ENCODE measurements at regions not wholly inside any gene's neighbourhood (a gene's known extent, or its start where the extent isn't known, plus 50 kb on each side); places are given as distances from the start of the nearest gene placed in this dataset.

DNA sequence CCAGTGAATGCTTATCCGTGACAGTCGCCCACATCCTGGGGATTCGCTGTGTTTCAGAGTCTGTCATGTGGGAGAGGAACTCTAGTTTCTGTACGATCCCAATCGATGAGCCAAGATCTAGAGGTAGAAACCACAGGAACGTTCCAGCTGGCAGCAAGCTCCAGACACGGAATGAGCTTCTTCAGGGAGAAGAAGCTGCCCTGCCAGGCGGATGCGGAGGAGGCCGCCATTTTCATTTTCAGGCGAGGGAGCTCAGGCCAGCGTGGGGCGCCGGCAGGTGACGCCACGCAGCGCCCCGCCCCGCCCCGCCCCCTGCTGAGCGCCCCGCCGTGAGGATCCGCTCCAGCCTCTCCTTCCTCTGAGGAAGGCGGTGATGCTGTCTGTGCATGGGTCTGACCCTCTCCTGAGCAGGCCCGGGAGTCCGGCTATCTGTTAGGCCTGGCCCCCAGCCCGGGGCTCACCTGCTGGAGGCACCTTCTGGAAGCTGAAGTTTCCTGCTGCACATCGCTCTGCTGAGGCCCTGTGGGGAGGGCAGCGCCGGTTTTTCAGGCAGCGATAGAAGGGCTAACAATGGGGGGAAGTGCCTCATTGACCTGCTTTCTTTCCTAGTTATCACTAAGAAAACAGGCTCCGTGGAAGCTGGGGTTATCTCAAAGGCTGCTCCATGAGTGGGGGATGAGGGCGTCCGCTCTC lies 147.5 kb downstream of the ERMARD start:
- no peak for DNase-seq

DNA sequence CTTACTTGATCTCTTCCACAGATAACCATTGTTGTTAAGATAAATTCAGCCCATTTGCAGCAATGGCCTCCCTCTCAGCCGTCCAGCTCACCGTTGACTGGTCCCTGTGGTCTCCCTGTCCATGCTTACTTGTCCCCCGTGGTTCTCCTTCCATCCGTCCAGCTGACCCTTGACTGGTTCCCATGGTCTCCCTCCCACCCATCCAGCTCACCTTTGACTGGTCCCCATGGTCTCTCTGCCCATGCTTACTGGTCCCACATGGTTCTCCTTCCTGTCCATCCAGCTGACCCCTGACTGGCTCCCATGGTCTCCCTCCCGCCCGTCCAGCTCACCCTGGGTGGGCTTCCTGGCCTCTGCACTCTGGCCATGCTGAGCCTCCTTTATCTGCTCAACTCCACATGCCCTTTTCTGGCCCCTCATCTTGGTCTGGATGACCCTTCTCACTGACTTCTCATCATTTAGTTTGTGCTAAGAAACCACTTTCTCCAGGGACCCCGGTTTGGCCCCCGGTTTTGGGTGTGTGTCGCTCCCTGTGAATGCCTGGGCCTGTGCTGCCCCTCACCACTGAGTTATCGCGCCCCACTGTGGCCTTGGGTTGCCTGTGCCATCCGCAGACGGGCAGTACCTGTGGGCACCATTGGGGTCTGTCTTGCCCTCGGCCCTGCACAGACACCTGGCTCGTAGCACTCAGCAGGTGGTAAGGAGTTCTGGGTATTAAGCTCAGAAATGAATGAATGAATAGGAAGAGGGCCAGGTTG lies 146.4 kb downstream of the ERMARD start:
- DNase-seq = no peak

DNA sequence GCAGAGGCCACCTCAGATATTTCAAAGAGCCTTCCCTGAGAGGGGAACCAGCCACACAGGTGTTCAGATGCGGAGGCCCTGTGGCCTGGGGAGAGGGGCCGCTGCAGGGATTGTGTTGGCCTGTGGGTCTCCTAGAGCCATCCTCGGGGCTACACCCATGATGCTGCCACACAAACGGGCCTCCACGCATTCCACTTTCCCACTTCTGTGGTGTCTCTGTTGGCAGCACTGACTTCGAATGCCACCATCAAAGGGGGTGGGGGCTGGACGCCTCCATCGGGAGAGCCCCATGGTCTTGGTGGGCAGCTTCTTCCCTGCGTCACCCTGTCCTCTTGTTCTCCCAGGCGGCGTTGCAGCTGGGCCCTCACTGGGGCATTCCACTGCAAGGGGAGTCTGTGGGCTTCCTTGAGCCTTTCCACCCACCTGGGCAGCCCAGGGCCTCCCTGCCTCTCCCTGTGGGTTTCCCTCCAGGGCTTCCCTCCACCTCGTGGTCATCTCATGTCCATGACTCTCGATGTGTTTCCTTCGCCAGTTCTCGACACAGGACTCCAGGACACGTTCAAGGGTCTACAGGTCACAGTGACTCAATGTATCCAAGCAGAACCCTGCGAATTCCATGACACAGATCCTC lies 145.5 kb downstream of the ERMARD start:
- DNase-seq = no peak

DNA sequence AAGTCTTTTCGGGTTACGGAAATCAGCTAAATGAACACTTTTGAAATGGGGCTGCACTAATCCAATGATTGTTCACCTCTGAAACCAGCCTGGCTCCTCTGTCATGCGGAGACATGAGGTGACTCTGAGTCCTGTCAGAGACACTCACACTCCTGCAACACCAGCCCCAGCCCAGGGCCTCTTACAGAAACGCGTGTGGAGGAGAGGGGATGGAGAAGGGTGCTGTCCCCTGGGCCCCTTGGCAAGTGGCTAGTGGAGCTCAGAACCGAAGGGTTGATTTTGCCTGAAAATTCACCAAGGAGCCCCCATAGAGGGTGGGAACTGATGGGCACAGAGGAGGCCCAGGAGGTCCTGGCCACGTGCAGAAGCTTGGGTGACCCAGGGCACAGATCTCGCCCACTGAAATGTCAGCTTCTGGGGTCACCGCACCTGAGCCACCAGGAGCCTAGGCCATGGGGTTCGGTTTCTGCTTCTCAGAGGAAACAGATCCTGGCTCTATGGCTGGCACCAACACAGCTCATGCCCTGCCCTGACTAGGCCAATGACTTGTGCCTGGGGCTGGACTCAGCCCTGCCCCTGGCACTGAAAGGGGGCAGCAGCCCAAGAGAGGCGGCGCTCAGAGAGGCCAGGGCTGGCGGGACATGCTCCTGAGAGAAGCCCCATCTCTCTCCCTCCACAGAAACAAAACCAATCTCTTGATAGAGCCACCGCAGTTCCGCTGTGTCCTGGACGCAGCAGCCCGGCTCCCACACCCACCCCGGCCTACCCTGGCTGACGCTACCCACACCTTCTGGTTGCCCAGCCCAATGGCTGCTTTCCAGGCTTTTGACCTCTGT lies 144.7 kb downstream of the ERMARD start:
- DNase-seq = no peak

DNA sequence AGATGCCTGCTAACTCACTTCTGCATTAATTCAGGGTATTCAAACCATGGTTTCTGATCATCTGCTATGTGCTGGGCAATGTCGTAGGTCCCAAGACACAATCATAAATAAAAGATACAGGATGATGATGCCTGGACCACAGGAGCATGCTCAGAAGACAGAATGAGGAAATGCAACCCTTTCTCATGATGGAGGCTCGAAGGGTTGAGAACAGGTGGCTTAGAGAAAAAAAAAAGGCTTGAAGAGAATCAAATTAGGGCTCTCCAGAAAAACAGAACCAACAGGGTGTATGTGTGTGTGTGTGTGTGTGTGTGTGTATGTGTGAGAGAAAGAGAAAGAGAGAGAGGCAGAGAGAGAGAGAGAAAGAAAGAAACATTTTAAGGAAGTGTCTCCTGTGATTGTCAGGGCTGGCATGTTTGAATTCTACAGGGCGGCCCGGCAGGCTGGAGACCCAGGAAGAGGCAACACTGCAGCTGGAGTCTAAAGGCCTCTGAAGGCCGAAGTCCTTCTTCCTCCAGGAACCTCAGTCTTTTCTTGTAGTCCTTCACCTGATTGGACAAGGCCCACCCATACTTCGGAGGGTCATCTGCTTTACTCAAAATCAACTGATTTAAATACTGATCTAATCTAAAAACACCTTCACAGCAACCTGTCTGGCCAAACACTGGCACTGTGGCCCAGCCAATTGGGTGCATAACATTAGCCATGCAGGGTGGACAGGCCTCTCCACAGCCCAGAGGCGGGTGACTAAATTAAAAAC lies 143.8 kb downstream of the ERMARD start:
- DNase-seq = no peak

DNA sequence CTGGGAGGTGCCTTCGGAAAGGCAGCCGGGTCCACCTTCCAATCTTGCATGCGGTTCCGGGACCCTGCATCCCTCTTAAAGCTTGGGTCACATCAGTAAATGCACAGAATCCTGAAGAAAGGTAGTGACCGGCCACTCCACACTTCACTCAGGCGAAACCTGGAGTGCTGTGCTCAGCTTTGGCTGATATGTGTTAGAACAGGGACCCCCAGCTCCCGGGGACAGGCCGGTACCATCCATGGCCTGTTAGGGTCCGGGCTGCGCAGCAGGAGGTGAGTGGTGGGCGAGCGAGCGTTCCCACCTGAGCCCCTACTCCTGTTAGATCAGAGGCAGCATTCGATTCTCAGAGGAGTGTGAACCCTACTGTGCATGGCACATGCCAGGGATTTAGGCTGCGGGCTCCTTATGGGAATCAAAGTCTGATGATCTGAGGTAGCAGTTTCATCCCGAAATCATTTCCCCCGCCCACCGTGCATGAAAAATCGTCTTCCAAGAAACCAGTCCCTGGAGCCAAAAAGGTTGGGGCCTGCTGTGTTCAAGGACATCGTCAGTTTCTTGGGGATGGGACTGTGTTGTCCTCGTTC lies 143.0 kb downstream of the ERMARD start:
- DNase-seq = no peak

DNA sequence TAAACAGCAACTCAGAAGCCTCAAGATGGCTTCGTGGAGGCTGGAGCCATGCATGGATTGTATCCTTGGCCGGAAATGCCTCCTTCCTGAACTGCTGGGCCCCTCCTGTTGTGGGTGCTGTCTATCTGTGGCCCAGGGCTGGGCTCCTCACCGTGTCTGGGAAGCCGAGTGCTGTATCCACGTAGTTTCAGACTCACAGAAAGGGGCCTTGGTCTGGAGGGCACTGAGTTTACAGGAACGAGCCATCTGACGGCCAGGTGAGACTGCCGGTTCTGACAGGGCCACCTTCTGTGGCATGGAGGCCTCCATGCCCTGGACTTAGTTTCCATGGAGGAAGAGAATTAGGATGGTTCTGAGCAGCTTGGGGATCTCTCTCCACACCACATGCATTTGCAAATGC lies 142.2 kb downstream of the ERMARD start:
- DNase-seq = no peak

DNA sequence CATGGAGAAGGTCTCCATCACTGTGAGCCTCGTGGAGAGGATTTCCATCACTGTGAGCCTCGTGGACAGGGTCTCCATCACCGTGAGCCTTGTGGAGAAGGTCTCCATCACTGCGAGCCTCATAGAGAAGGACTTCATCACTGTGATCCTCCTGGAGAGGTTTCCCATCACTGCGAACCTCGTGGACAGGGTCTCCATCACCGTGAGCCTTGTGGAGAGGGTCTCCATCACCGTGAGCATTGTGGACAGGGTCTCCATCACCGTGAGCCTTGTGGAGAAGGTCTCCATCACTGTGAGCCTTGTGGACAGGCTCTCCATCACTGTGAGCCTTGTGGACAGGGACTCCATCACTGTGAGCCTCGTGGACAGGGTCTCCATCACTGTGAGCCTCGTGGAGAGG lies 140.4 kb downstream of the ERMARD start:
- no peak for DNase-seq

DNA sequence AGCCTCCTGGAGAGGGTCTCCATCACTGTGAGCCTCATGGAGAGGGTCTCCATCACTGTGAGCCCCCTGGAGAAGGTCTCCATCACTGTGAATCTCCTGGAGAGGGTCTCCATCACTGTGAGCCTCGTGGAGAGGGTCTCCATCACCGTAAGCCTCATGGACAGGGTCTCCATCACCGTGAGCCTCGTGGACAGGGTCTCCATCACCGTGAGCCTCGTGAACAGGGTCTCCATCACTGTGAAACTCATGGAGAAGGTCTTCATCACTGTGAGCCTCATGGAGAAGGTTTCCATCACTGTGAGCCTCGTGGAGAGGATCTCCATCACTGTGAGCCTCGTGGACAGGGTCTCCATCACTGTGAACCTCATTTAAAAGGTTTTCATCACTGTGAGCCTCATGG lies 140.0 kb downstream of the ERMARD start:
- no peak for DNase-seq

DNA sequence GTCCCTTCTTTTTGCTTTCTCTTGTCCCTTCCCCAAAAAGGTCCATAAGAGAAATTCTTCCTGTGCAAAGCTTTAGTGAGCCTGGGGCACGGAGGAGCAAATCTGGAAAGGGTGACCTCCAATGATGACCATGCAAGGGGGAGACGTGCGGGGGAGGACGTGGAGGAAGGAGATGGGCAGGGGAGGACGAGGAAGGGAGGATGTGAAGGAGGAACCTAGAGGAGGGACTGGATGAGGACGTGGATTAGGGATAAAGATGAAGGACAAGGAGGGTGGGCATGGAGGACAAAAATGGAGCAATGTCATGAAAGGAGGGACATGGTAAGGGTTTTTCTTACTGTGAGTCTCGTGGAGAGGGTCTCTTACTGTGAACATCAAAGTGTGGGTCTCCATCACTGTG lies 139.5 kb downstream of the ERMARD start:
- DNase-seq = no peak

DNA sequence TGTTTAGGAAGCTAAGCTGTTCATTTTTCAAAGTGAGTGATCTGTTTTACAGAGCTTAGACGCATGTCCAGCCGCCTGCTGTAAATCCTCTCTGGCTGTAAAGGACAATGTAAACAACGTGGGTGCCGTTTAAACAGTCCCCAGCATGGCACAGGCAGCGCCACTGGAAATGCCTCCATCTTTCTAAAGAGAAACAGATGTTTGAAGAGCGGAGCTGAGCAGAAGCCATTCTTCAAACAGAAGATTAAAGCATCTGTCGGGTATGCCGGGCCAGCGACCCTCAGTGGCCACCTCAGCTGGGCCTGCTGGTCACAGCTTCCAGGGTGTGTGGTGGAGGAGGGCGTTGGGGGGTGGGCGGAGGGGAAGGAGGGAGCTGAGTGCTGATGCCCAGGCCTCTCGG lies 138.6 kb downstream of the ERMARD start:
- DNase-seq = no peak

DNA sequence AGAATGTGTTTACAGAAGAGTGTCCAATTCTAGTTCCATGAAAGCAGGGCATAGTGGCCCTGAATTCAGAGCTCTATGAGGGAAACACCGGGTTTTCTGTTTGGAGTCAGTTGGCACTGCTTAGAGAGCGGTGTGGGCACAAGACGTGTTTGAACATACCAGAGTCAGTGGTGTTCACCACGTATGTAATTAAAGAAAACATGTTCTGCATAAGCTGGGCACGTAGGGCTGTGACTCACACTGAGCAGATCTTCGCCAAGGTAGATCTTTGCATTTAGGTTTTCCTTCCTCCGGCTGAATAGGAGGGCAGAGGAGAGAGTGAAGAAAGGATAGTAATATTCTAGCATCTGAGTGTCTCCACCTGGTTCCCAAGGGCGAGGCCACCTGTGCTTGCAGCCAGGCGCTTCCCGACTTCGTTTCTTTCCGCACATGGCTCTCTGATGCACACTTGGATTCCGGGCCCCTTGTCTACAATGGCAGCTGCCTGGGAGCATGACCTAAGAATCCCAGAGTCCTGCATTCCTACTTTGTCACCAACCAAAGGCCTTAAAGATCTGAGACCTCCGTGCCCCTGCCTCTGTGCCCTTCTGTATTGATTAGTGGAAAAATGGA lies 136.2 kb downstream of the ERMARD start:
- DNase-seq = no peak

DNA sequence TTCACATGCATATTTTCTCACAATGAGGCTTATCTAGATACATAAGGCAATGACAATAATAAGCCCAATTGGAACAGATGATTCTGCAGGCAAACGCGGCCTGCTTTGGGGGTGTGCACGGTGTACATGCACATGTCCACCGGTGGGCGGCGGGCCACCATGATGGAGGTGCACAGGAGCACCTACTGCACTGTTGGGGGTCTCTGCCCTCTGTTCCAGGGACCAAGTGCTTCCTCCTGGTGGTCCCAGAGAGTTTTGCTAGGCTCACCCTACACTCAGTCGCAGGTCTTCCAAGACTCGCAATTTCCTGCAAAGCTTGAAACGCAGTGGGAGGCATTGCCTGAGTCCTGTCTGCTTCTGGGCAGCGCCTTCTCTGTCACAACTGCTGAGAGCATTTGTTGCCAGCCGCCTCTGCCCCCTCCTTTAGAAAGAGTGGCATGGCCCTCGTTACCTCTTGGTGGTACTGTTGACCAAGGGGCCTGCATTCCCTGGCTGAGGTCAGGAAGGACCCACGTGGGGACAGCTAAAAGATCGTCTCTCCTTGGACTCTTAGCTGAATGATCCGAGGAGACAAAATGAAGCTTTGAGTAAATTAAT lies 135.3 kb downstream of the ERMARD start:
- no peak for DNase-seq

DNA sequence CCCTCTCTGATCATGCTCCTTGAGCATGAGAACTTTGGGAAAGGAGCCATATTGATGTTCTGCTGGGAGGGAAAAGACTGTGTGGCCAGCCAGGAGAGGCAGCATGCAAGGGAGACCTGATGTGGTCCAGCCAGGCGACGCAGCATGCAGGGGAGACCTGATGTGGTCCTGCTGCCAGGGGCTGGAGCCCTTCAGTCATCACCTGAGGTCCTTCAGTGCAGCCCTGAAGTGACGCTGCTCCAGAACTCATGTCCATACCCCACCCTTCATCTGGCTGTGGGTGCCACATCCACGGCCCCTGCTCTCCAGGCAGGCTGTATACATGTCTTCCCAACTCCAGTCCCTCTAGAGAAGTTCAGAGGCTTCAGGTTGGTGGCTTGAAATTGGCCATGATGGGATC lies 134.4 kb downstream of the ERMARD start:
- no peak for DNase-seq

DNA sequence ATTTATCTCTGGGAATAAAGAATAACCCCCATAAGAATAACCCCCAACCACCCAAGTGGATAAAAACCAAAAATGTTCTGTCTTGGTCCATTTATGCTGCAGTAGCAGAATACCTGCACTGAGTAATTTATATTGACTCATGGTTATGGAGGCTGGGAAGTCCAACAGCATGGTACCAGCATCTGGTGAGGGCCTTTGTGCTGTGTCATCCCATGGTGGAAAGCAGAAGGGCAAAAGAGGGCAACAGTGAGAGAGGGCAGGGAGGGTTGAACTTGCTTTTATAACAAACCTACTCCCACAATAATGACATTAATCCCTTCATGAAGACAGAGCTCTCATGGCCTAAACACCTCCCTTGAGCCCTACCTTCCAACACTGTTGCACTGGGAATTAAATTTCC lies 133.7 kb downstream of the ERMARD start:
- no peak for DNase-seq

DNA sequence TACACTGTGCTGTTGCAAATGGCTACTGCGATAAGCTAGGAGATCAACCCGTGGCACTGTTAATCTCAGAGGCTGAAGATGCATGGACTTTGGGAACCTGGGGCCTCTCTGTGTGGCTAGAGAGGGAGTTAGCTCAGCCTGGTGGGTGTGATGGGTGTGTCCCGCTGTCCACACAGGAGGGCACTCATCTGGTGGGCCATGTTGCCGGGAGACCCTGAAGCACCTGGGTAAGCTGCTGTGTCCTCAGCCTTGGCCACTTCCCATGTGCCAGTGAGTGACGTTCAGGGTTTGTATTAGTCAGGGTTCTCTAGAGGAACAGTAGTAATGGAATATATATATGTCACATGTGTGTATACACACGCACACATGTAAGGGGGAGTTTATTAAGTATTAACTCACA lies 132.7 kb downstream of the ERMARD start:
- no peak for DNase-seq

DNA sequence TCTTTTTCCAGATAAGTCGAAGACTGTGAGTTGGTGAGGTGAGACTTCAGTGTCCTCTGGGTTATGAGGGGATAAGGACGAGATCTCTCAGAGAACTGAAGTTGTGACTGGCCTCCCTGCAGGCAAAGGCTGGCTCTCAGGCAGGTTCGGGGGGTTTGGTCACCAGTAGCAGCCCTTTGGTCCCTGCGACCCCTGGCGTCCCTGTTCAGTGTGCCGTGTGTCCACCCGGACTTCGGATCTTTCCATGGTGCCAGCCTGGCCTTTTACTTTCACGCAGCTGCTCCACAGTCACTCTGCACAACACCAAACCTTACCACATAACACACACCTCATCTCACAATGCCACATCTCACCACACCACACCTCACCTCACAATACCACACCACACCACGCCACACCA lies 131.9 kb downstream of the ERMARD start:
- no peak for DNase-seq

DNA sequence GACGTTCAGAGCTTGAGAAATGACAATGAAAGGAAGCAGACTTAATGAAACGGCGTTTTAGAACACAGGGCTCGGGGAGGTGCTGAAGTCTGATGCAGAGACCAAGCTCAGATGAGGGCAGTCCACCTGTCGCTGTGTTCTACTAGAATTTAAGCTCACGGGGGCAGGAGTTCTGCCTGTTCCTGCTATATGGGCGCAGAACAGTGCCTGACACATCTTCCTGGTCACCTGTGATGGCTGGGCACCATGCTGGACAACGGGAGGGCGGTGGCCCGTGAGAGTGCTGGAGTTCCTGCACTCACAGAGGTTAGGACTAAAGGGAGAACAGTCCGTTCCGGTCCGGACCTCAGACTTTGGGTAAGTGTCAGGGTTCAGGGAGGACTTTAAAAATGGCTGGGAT lies 130.6 kb downstream of the ERMARD start:
- no peak for DNase-seq

DNA sequence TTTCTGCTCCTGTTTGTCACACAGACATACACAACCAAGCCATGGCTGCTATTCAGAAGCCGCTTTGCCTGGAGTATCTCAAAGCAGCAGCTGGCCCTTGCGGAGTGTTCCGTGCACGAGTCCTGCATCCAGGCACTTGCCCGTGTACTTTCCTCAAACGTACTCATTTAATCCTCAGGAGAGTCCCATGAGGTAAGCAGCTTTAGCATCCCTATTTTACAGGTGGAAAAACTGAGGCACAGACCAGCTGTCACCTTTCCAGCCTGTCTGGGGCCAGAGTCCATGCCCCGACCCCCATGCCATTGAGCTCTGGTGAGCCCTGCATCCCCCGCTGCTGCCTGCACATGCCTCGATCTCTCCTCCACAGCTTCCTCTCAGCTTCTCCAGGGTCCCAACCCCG lies 130.0 kb downstream of the ERMARD start:
- DNase-seq = no peak

DNA sequence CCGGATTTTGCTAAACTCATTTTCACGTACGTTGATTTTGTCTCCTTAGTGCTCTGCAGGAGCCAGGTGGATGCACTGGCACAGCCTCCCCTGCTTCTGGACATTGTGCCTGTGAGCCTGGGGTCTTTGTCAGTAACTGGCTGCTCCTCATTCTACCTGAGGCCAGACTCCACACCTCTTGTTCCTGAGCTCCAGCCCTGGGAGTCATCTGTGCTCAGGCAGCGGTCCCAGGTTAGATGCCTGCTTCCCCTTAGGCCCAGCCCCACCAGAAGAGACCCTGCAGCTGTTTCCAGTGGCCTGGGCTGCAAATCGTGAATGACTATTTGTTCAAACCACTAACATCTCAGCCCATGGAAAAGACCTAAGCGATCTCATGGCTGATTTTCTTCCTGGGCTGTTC lies 129.1 kb downstream of the ERMARD start:
- DNase-seq = no peak

DNA sequence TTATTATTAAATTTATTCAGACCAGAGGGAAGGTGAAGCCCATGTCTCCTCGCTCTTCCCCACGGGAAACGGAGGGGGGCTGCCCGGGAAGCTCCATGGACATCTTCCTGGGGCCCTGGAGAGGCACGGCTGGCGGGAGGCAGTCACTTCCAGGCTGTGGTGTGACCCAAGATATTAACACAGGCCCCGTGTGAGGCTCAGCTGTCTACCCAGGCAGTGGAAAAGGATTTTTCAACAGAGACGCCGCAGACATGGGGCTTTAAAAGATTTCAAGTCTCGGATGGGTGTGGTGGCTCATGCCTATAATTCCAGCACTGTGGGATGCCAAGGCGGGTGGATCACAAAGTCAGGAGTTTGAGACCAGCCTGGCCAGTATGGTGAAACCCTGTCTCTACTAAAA lies 117.9 kb downstream of the ERMARD start:
- DNase-seq = no peak

Data from eye (tissue), 1 donor.